HUDEP-2 (cell line): ENCODE measurements at regions not wholly inside any gene's neighbourhood (a gene's known extent, or its start where the extent isn't known, plus 50 kb on each side); places are given as distances from the start of the nearest gene placed in this dataset.

Source experiments
- DNase-seq, 76 experiments: peaks; one replicate each; lab custom pipeline; 2025; ENCODE audit not compliant: unreplicated experiment in 76 of 76; lab: John Stamatoyannopoulos, UW

DNA sequence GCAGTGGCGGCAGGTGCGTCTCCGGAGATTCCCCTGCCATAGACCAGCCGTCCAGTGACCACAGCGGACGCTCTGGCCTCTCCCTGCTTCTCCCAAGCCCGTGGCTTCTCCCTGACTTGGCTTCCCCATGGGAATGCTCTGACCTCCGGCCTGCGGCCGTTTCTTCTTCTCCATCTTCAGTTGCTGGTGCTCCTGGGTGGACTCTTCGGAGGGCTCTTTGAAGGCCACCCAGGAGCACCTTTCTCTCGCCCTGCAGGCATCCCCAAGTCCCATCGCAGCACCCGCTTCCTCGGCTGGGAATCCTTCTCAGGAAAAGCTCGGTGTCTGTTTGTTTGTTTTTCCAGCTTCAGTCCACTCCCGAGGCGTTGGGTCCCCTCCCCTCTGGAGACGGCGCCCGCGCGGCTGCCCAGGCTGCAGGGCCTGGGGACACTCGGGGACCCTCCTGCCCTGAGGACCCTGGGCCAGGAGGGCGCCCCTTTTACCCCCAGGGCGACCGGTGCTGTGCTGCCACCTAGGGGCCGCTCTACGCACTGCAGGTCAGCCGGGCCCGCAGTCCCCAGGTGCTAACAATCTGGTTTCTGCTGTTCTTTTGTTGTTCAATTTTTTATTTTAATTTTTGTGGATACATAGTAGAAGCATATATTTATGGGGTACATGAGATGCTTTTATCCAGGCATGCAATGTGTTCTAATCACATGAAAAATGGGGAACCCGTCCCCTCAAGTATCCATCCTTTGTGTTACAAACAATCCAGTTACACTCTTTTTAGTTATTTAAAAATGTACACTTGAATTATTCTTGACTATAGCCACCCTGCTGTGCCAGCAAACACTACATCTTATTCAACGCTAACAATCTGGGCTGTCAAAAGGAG lies 197.9 kb upstream of the ADAMTS16 start:
- DNase-seq, result peak in 7 of 76 experiments; percentile 1 to 9 (median 4)

DNA sequence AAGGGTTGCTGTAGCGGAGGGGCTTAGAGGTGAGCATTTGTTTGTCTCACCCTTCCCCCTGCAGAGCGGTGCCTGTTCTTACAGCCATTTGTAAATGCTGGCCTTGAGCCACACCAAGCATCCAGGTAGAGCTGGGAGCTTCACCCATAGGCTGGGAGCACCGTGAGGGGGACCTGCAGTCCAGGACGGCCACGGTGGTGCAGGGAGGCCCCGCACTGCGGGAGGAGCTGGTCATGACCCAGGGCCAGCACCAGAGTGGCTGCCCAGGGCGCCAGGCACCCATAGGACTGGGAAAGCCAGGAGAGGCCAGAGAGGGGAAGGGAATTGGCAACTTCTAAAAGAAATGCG lies 197.3 kb upstream of the ADAMTS16 start:
- DNase-seq, result no peak

DNA sequence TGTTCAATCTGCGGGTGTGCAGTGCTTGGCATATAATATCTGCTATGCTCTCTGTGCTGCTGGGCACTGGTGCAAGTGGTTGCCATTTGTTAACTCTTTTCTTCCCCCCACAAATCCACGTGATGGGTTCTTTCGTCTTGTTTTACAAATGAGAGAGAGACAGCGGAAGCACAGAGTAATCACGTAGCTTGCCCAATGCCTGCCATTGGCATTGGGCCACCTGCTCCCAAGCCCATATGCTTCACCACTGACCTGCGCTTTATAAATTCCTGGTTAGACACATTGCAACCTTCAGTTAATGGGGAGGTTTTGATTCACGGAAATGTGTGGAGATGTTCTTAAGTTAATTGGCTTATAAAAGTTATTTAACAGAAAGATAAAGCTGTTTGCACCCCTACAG lies 194.8 kb upstream of the ADAMTS16 start:
- no peak for DNase-seq

DNA sequence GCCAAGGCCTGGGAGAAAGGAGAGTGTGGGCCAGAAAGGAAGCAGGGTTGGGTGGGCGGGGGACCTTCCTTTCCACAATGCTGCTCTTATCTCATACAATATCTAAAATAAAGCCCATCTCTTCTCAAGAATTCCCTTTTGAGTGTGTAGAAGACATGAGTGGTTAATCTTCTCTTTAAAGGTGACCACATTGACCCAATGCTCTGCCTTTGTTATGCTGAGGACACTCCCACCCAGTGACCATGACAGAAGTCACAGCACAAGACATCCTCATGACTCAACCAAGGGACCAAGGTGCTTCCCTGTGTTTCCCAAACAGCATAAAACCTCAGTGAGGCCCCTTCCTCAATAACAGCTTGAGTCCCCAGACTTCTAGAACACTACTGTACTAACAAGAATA lies 193.0 kb upstream of the ADAMTS16 start:
- no peak for DNase-seq

- DNase-seq, result no peak
Observed at GRCh38 chr5:4947893-4948536, 192.1 kb upstream of the ADAMTS16 start.

DNA sequence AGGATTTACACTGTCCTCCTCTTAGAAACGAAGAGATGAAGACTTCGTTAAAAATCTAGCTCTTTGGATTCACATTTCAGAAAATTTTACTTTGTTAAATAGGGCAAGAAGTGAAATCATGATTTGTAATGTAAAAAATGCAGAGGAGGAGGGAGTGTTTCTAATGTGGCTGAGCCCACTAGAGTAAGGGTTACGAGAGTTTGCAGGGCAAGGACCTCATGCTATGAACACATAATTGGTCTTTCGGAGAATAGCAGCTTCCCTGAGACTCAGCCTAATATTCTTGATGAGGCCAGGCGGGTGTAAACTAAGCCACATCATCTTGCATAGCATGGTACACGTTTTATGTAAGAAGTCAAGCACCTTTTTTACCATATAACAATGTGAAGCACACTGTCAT lies 191.0 kb upstream of the ADAMTS16 start:
- DNase-seq, result no peak

DNA sequence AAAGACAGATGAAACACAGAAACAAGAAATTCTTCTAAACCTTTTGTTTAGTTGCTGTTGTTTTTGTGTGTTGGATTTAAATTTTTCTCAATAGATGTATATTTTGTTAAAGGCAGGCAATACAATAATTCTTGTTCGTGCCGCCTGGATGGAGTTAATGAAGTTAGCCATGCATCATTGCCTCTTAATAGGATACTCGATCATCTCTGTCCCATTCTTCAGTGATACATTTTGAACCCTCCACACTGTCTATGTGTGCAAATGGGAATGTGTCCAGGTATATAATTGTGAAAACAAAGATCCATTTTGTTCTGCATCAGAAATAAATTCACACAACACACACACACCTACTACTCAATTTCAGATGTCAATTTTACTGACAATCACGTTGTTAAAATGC lies 186.6 kb upstream of the ADAMTS16 start:
- no peak for DNase-seq

- DNase-seq, result no peak
Observed at GRCh38 chr5:4954048-4954447, 186.1 kb upstream of the ADAMTS16 start.

- no peak for DNase-seq
Observed at GRCh38 chr5:4963265-4963664, 176.9 kb upstream of the ADAMTS16 start.

DNA sequence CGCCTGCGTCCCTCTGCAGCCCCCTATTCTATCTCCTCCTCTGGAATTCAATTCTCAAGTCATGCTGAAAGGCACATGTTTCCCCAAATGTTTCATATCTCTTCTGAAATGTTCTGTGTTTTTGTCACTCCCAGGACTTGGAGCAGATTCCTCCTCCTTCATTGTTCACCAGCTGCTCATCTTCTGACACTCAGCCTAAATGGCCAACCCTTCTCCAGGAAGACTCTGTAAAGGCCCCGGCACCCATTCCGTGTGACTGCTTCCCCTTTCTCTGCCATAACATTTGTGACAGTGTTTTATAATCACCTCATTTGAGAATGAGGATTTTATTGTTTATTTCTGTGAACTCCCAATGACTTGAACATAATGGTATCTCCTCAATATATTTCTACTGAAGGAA lies 170.8 kb upstream of the ADAMTS16 start:
- no peak for DNase-seq

- DNase-seq, result peak in 1 of 76 experiments; percentile 0
Observed at GRCh38 chr5:4970171-4970570, 170.0 kb upstream of the ADAMTS16 start.

DNA sequence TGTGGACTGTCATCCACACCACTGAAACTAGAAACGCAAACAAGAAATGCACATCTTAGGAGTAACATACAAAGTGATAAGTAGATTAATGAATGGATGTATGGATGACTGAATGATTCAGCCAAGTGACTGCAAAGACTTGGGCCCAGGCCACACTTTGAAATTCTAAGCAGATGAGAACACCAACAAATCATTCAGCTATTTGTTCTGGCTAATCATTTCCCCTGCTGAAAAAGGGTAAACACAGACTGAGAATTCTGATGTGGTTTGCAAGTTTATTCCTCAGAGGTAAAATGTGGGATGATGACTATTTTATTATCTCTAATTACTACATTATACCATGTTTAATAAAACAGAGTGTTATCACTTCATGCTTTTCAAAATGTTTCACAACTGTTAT lies 163.2 kb upstream of the ADAMTS16 start:
- DNase-seq, result no peak

GRCh38 chr5:4977416-4978110 lies 162.6 kb upstream of the ADAMTS16 start:
- DNase-seq, result no peak

GRCh38 chr5:4980201-4980600 lies 159.9 kb upstream of the ADAMTS16 start:
- DNase-seq, result no peak

- DNase-seq, result no peak
Observed at GRCh38 chr5:4981608-4982007, 158.5 kb upstream of the ADAMTS16 start.

DNA sequence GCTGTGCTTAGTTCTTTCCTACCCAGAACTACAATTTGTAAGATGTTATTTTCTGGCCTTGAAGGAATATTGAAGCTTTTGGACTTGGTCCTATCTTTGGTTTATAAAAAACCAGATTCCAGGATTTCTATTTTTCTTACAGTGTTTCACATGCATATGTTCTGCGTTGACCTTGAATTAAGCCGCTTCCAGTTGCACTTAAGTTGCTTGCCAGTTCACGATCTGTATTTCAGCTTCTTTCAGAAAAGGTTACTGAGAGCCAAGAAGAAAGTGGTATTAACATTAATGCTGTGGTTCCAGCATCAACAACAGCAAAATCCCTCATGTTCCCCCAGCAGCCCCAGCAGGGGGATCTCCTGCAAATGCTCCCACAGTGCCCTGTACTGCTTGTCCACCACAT lies 156.4 kb upstream of the ADAMTS16 start:
- no peak for DNase-seq

- no peak for DNase-seq
Observed at GRCh38 chr5:4984461-4984860, 155.7 kb upstream of the ADAMTS16 start.

DNA sequence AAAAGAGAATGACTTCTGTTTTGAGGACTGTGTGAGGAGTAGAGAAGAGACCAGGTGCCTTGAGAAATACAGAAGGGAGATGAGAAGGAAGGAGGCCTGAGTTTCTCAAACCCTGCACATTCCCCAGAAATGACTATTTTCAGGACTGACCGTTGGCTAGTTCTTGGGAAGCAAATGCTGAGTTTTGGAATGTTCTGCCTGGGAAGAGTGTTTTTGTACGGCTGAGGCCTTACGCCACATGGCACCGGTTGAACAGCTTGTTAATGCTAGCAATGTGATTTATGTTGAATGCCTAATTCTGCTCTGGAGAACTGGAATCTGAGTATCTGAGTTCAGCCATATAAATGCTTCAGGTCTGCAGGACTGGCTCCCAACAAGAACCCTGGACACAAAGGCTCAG lies 152.7 kb upstream of the ADAMTS16 start:
- DNase-seq, result no peak

DNA sequence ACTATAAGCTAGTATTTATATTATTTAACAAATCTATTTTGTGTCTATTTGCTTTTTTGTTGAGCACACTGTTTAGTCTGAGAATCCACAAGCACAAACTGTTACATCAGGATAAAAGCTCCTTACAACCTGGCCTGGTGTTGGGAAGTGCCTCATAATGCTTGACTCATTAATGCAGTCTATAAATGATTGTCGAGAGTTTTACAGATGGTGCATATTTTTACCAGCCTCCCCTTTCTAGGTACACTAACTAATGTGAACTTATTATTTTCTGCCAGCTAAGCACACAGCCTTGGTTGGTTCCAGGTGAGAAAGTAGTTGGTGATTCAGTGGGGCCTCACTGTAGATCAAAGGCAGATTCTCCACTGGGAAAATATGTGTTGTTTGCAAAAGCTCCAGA lies 151.0 kb upstream of the ADAMTS16 start:
- no peak for DNase-seq

DNA sequence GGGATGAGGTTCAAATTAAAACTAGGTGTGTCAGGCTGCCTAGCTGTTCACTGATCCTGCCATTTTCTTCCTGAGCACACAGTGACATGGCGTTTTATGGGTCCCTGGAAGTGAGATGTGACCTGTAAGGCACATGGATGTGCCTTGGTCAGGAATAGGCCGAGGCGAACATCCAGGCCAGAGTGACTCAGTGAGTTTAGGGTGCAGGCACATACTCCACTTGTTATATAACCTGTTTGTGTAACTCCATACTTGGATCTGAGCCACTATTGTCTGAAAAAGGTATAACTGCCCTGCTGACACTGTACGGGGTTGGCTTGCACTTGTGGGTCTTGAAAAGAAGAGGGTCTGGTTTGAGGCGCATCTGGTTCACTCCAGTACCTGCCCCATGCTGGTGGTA lies 150.1 kb upstream of the ADAMTS16 start:
- no peak for DNase-seq

GRCh38 chr5:4990462-4990861 lies 149.7 kb upstream of the ADAMTS16 start:
- no peak for DNase-seq

- DNase-seq, result no peak
Observed at GRCh38 chr5:4991925-4992324, 148.2 kb upstream of the ADAMTS16 start.
